ENCODE measurements at regions not wholly inside any gene's neighbourhood (a gene's known extent, or its start where the extent isn't known, plus 50 kb on each side); places are given as distances from the start of the nearest gene placed in this dataset.

DNA sequence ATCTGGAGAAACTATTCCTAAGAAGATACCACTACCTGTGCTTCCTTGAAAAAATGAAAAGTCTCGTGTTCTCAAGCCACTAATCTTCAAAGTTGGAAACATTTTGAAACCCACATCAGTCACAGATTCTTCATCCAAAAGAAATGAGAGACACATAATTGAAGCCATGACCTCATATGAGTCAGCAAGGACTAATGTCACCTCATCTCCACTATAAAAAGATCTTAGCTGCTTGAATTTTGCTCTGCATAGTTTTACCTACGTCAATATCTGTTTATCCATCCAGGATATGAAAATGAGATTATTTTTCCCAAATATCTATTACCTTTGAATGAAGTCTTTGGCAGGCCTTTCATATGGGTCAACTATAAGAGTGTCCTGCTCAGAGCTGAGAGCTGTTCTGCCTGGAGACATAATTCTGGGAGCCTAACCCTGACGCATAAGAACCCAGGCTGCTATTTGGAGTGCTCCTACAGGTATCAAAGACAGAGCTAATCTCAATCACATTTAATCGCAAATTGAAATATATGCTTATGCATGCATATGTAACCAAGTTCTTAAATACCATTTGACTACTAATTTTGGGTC is 312.5 kb upstream of the PKN2 start:
- Histone ChIP-seq H3K36me3 (ENCODE audit: insufficient read depth, low read length) (no peaks in the 10 kb centered on the region), H3K79me2 (ENCODE audit: insufficient read depth, low read length) (no peaks in the 10 kb centered on the region), H3K27ac (ENCODE audit: low read depth, low read length) (no peak overlapping the region), H3K4me2 (ENCODE audit: insufficient read depth, low read length) (no peak overlapping the region), H4K20me1 (ENCODE audit: insufficient read depth, low read length) (no peaks in the 10 kb centered on the region), H3K4me1 (ENCODE audit: insufficient read depth, low read length) (no peaks in the 10 kb centered on the region), H3K9me3 (ENCODE audit: low read depth, low read length) (no peaks in the 10 kb centered on the region), H3K4me3 (ENCODE audit: insufficient read depth, low read length) (no peak overlapping the region), H2AFZ (ENCODE audit: low read length) (no peak overlapping the region), H3K27me3 (ENCODE audit: insufficient read depth, low read length) (no peaks in the 10 kb centered on the region)
- DNase-seq (ENCODE audit: insufficient read length, low spot score, missing footprints) = peak; percentile 3
- TF ChIP-seq, protein P1, sequence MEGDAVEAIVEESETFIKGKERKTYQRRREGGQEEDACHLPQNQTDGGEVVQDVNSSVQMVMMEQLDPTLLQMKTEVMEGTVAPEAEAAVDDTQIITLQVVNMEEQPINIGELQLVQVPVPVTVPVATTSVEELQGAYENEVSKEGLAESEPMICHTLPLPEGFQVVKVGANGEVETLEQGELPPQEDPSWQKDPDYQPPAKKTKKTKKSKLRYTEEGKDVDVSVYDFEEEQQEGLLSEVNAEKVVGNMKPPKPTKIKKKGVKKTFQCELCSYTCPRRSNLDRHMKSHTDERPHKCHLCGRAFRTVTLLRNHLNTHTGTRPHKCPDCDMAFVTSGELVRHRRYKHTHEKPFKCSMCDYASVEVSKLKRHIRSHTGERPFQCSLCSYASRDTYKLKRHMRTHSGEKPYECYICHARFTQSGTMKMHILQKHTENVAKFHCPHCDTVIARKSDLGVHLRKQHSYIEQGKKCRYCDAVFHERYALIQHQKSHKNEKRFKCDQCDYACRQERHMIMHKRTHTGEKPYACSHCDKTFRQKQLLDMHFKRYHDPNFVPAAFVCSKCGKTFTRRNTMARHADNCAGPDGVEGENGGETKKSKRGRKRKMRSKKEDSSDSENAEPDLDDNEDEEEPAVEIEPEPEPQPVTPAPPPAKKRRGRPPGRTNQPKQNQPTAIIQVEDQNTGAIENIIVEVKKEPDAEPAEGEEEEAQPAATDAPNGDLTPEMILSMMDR (IDR thresholded peaks at IDR 0.05; ENCODE audit: extremely low read depth, low read depth, low read length) = no peak

DNA sequence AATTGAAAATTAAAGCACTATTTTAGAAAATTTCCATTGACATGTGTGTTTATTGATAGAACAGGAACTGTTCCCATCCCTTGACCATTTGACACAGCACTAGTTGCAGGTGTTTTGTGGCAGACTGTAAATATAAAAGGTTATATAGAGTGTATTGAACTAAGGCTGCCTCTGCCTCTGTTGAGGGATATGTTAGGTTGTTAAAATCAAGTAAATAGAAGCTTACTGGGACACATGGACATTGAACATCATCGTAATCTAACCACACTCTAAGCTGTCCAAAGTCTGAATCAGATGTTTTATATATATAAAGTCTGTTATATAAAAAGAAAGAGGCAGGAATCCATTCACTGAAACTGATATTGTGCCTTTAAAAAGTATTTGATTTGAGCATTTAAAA is 308.1 kb upstream of the PKN2 start:
- no peaks in the 10 kb centered on the region for H3K36me3 ChIP-seq (ENCODE audit: insufficient read depth, low read length)
- H3K27me3 ChIP-seq (ENCODE audit: insufficient read depth, low read length) = no peaks in the 10 kb centered on the region

DNA sequence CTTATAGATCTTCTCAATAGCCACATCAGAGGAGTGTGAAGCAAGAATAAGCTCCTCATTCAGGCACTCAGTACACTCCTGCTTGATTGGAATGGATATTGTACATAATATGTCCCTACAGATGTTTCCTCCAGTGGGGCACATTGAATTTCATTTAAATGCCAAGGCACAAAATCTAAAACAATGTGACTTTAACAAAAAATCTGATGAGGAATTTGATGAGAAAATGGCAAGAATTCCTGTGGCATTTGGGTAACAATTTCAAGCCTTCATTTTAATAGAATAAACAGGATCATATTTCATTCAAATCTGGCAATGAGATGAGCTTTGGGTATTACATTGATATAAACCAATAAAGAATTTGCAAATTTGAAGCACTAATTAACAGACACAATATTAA is 307.7 kb upstream of the PKN2 start:
- TF ChIP-seq, protein P1 (IDR thresholded peaks at IDR 0.05; ENCODE audit: extremely low read depth, low read depth, low read length) = no peak
- Histone ChIP-seq H4K20me1 (ENCODE audit: insufficient read depth, low read length) (no peaks in the 10 kb centered on the region), H3K27me3 (ENCODE audit: insufficient read depth, low read length) (no peaks in the 10 kb centered on the region), H3K4me3 (ENCODE audit: insufficient read depth, low read length) (no peak overlapping the region), H2AFZ (ENCODE audit: low read length) (no peak overlapping the region), H3K36me3 (ENCODE audit: insufficient read depth, low read length) (no peaks in the 10 kb centered on the region), H3K27ac (ENCODE audit: low read depth, low read length) (no peak overlapping the region), H3K4me1 (ENCODE audit: insufficient read depth, low read length) (no peaks in the 10 kb centered on the region), H3K79me2 (ENCODE audit: insufficient read depth, low read length) (no peaks in the 10 kb centered on the region), H3K4me2 (ENCODE audit: insufficient read depth, low read length) (no peak overlapping the region), H3K9me3 (ENCODE audit: low read depth, low read length) (no peaks in the 10 kb centered on the region)
- no peak for DNase-seq (ENCODE audit: insufficient read length, low spot score, missing footprints)

More for the DNA sequence above, 308.1 kb upstream of the PKN2 start:
- no peaks in the 10 kb centered on the region for H3K79me2 ChIP-seq (ENCODE audit: insufficient read depth, low read length)
- H2AFZ ChIP-seq (ENCODE audit: low read length) = no peak overlapping the region
- no peak overlapping the region for H3K27ac ChIP-seq (ENCODE audit: low read depth, low read length)
- no peak overlapping the region for H3K4me2 ChIP-seq (ENCODE audit: insufficient read depth, low read length)
- TF ChIP-seq, protein P1 (IDR thresholded peaks at IDR 0.05; ENCODE audit: extremely low read depth, low read depth, low read length) = no peak
- H4K20me1 ChIP-seq (ENCODE audit: insufficient read depth, low read length) = no peaks in the 10 kb centered on the region
- no peak overlapping the region for H3K4me3 ChIP-seq (ENCODE audit: insufficient read depth, low read length)
- H3K4me1 ChIP-seq (ENCODE audit: insufficient read depth, low read length) = no peaks in the 10 kb centered on the region
- no peak for DNase-seq (ENCODE audit: insufficient read length, low spot score, missing footprints)
- H3K9me3 ChIP-seq (ENCODE audit: low read depth, low read length) = no peaks in the 10 kb centered on the region

DNA sequence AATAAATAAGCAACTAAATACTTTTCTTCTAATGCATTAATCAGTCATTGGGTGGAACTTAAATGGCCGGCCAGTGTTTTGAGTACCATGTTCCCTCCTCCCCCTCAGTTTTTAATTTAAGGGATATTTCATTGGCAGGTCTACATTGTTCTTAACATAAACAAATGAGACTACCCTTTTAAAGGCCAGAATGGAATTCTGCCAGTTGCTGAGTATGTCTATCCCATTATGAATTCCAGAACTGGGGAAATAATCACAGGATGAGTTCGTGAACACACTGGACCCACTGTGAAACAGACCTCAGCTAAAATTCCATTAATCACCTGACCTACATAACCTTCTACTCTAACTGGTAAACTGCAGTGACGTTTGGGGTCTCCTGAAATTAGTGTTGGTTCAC is 305.5 kb upstream of the PKN2 start:
- H3K79me2 ChIP-seq (ENCODE audit: insufficient read depth, low read length) = no peaks in the 10 kb centered on the region
- no peak overlapping the region for H2AFZ ChIP-seq (ENCODE audit: low read length)
- no peak overlapping the region for H3K27ac ChIP-seq (ENCODE audit: low read depth, low read length)
- H3K27me3 ChIP-seq (ENCODE audit: insufficient read depth, low read length) = no peaks in the 10 kb centered on the region
- TF ChIP-seq, protein P1 (IDR thresholded peaks at IDR 0.05; ENCODE audit: extremely low read depth, low read depth, low read length) = no peak
- H4K20me1 ChIP-seq (ENCODE audit: insufficient read depth, low read length) = no peaks in the 10 kb centered on the region
- no peak overlapping the region for H3K4me2 ChIP-seq (ENCODE audit: insufficient read depth, low read length)
- no peaks in the 10 kb centered on the region for H3K36me3 ChIP-seq (ENCODE audit: insufficient read depth, low read length)
- H3K4me3 ChIP-seq (ENCODE audit: insufficient read depth, low read length) = no peak overlapping the region
- DNase-seq (ENCODE audit: insufficient read length, low spot score, missing footprints) = no peak
- no peaks in the 10 kb centered on the region for H3K4me1 ChIP-seq (ENCODE audit: insufficient read depth, low read length)
- no peaks in the 10 kb centered on the region for H3K9me3 ChIP-seq (ENCODE audit: low read depth, low read length)

Measured in osteoblast (primary cell).